ENCODE measurements at regions not wholly inside any gene's neighbourhood (a gene's known extent, or its start where the extent isn't known, plus 50 kb on each side); places are given as distances from the start of the nearest gene placed in this dataset.
"Not testable (repeated sequence)": the region's sequence is repeated elsewhere in the genome, so short reads cannot be mapped to it uniquely, and the experiment has no call there.

DNA sequence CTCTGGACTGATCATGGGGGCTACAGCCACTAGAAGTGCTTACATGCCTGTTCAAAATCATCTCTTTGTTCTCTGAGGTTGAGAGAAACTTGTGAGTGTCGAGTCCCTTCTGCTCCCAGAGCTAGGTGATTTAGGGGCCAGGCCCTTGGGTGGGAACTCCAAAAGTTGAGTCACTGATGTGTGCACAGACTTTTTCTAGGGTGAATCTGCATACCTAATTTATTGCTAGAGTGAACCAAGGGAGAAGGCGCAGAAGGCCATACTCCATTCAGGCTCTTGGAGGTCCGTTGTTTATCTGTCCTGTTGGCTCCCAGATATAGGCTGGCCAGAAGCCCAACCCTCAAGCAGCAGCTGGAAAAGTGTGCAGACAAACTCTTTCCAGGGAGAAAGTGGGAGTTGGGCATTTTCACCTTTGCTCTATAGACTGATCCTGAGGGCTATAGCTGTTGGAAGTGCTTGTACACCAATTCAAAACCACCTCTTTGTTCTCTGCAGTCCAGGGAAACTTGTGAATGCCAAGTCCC lies 80.8 kb upstream of the ARX start:
- no peak for TF ChIP-seq POLR2A (IDR thresholded peaks at IDR 0.05)
- no peak for TF ChIP-seq POLR2AphosphoS5 (IDR thresholded peaks at IDR 0.05)
- TF ChIP-seq CTCF (IDR thresholded peaks at IDR 0.05), result no peak
- H3K4me3 ChIP-seq, result no peak overlapping the region
- H3K27me3 ChIP-seq, result peaks cover 0 to 22% of the 10 kb centered on the region in 2 donors
- intact Hi-C loops (cut with DNase I; ENCODE audit: low total_unique reads), result no loop called here
- peaks cover 0 to 5% of the 10 kb centered on the region in 2 donors for H3K9me3 ChIP-seq
- no peaks in the 10 kb centered on the region for H3K4me1 ChIP-seq
- H3K36me3 ChIP-seq, result no peaks in the 10 kb centered on the region
- no peak overlapping the region for H3K27ac ChIP-seq
- no peak for DNase-seq (ENCODE audit: low spot score in 2 of 2)

DNA sequence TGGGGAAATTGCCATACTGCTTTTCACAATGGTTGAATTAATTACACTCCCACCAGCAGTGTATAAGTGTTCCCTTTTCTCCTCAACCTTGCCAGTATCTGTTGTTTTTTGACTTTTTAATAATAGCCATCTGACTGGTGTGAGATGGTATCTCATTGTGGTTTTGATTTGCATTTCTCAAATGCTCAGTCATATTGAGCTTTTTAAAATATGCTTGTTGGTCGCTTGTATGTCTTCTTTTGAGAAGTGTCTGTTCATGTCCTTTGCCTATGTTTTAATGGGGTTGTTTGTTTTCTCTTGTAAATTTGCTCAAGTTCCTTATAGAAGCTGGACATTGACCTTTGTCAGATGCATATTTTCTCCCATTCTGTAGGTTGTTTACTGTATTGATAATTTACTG lies 75.4 kb upstream of the ARX start:
- H3K4me1 ChIP-seq; H3K27me3 ChIP-seq; H3K27ac ChIP-seq; intact Hi-C loops (cut with DNase I; ENCODE audit: low total_unique reads); H3K36me3 ChIP-seq; H3K4me3 ChIP-seq; DNase-seq (ENCODE audit: low spot score in 2 of 2): not testable (repeated sequence)
- peaks cover 5 to 26% of the 10 kb centered on the region in 2 donors for H3K9me3 ChIP-seq

- no peak overlapping the region for H3K4me3 ChIP-seq
- peaks cover 0 to 7% of the 10 kb centered on the region in 2 donors for H3K27me3 ChIP-seq
- H3K9me3 ChIP-seq, result peaks cover 6 to 20% of the 10 kb centered on the region in 2 donors
- no peak for DNase-seq (ENCODE audit: low spot score in 2 of 2)
- no peak overlapping the region for H3K27ac ChIP-seq
- H3K36me3 ChIP-seq, result no peaks in the 10 kb centered on the region
- no peaks in the 10 kb centered on the region for H3K4me1 ChIP-seq
- intact Hi-C loops (cut with DNase I; ENCODE audit: low total_unique reads), result no loop called here
- no peak for TF ChIP-seq POLR2A (IDR thresholded peaks at IDR 0.05)
- TF ChIP-seq CTCF (IDR thresholded peaks at IDR 0.05), result no peak
- TF ChIP-seq POLR2AphosphoS5 (IDR thresholded peaks at IDR 0.05), result no peak
These were observed 68.7 kb upstream of the ARX start for GRCh38 chrX:25084446-25084845.

GRCh38 chrX:25083661-25084060 lies 67.9 kb upstream of the ARX start:
- no peak for DNase-seq (ENCODE audit: low spot score in 2 of 2)
- H3K27ac ChIP-seq, result no peak overlapping the region
- H3K27me3 ChIP-seq, result peaks cover 0 to 7% of the 10 kb centered on the region in 2 donors
- H3K36me3 ChIP-seq, result no peaks in the 10 kb centered on the region
- H3K4me3 ChIP-seq, result no peak overlapping the region
- H3K4me1 ChIP-seq, result no peaks in the 10 kb centered on the region
- H3K9me3 ChIP-seq, result peaks cover 6 to 20% of the 10 kb centered on the region in 2 donors
- intact Hi-C loops (cut with DNase I; ENCODE audit: low total_unique reads), result no loop called here
- no peak for TF ChIP-seq POLR2AphosphoS5 (IDR thresholded peaks at IDR 0.05)
- no peak for TF ChIP-seq POLR2A (IDR thresholded peaks at IDR 0.05)
- TF ChIP-seq CTCF (IDR thresholded peaks at IDR 0.05), result no peak

- TF ChIP-seq CTCF (IDR thresholded peaks at IDR 0.05) (no peak), POLR2A (IDR thresholded peaks at IDR 0.05) (no peak), POLR2AphosphoS5 (IDR thresholded peaks at IDR 0.05) (no peak)
- Histone ChIP-seq H3K27ac (no peak overlapping the region), H3K9me3 (no peaks in the 10 kb centered on the region), H3K36me3 (no peaks in the 10 kb centered on the region), H3K4me3 (no peak overlapping the region), H3K4me1 (no peaks in the 10 kb centered on the region), H3K27me3 (peaks cover 0 to 27% of the 10 kb centered on the region in 2 donors)
- intact Hi-C loops (cut with DNase I; ENCODE audit: low total_unique reads), result no loop called here
- no peak for DNase-seq (ENCODE audit: low spot score in 2 of 2)
These were observed 63.3 kb upstream of the ARX start for GRCh38 chrX:25079020-25079419.

Data from breast epithelium (tissue), 4 donors.